ENCODE measurements at regions not wholly inside any gene's neighbourhood (a gene's known extent, or its start where the extent isn't known, plus 50 kb on each side); places are given as distances from the start of the nearest gene placed in this dataset.
"Not testable (repeated sequence)": the region's sequence is repeated elsewhere in the genome, so short reads cannot be mapped to it uniquely, and the experiment has no call there.

- Mint-ChIP-seq H3K9me3 (ENCODE audit: low read depth) (peaks cover 5% of the 10 kb centered on the region), H3K4me3 (no peak overlapping the region), H3K36me3 (peaks cover 3% of the 10 kb centered on the region), H3K27me3 (peaks cover 2% of the 10 kb centered on the region), H3K4me1 (ENCODE audit: low read depth) (peaks cover 4% of the 10 kb centered on the region), H3K27ac (no peak overlapping the region)
These were observed 325.9 kb upstream of the TNRC6C start for GRCh38 chr17:77632619-77633018.

- Mint-ChIP-seq H3K4me1 (ENCODE audit: low read depth) (peaks cover 4% of the 10 kb centered on the region), H3K27ac (peak overlapping the region; percentile 72), H3K36me3 (no peaks in the 10 kb centered on the region), H3K4me3 (no peak overlapping the region), H3K9me3 (ENCODE audit: low read depth) (no peaks in the 10 kb centered on the region), H3K27me3 (no peaks in the 10 kb centered on the region)
These were observed 323.8 kb upstream of the TNRC6C start for GRCh38 chr17:77634710-77635109.

GRCh38 chr17:77635176-77635575, 323.3 kb upstream of the TNRC6C start:
- Mint-ChIP-seq H3K4me1 (ENCODE audit: low read depth) (peaks cover 4% of the 10 kb centered on the region), H3K27me3 (no peaks in the 10 kb centered on the region), H3K36me3 (no peaks in the 10 kb centered on the region), H3K4me3 (no peak overlapping the region), H3K27ac (peak overlapping the region; percentile 72), H3K9me3 (ENCODE audit: low read depth) (no peaks in the 10 kb centered on the region)

GRCh38 chr17:77635785-77636184, 322.7 kb upstream of the TNRC6C start:
- H3K27me3 Mint-ChIP-seq; H3K9me3 Mint-ChIP-seq (ENCODE audit: low read depth); H3K4me1 Mint-ChIP-seq (ENCODE audit: low read depth); H3K36me3 Mint-ChIP-seq; H3K4me3 Mint-ChIP-seq: not testable (repeated sequence)
- H3K27ac Mint-ChIP-seq, result peak overlapping the region; percentile 31

GRCh38 chr17:77636835-77637817, 321.4 kb upstream of the TNRC6C start:
- no peaks in the 10 kb centered on the region for H3K27me3 Mint-ChIP-seq

GRCh38 chr17:77637818-77638575, 320.5 kb upstream of the TNRC6C start:
- no peaks in the 10 kb centered on the region for H3K27me3 Mint-ChIP-seq
- H3K4me1 Mint-ChIP-seq (ENCODE audit: low read depth), result peaks cover 4% of the 10 kb centered on the region
- no peaks in the 10 kb centered on the region for H3K9me3 Mint-ChIP-seq (ENCODE audit: low read depth)
- H3K4me3 Mint-ChIP-seq, result no peak overlapping the region
- H3K27ac Mint-ChIP-seq, result no peak overlapping the region
- no peaks in the 10 kb centered on the region for H3K36me3 Mint-ChIP-seq

More at GRCh38 chr17:77636835-77637817, 321.4 kb upstream of the TNRC6C start:
- Mint-ChIP-seq H3K27ac (no peak overlapping the region), H3K9me3 (ENCODE audit: low read depth) (no peaks in the 10 kb centered on the region), H3K36me3 (no peaks in the 10 kb centered on the region), H3K4me1 (ENCODE audit: low read depth) (peaks cover 4% of the 10 kb centered on the region), H3K4me3 (no peak overlapping the region)

- H3K27me3 Mint-ChIP-seq, result no peaks in the 10 kb centered on the region
- no peaks in the 10 kb centered on the region for H3K9me3 Mint-ChIP-seq (ENCODE audit: low read depth)
- no peak overlapping the region for H3K27ac Mint-ChIP-seq
- no peak overlapping the region for H3K4me3 Mint-ChIP-seq
- no peaks in the 10 kb centered on the region for H3K36me3 Mint-ChIP-seq
- peaks cover 12% of the 10 kb centered on the region for H3K4me1 Mint-ChIP-seq (ENCODE audit: low read depth)
These were observed 318.3 kb upstream of the TNRC6C start for GRCh38 chr17:77640252-77640651.

GRCh38 chr17:77640916-77641605, 317.4 kb upstream of the TNRC6C start:
- Mint-ChIP-seq H3K4me1 (ENCODE audit: low read depth) (peaks cover 19% of the 10 kb centered on the region), H3K4me3 (no peak overlapping the region), H3K36me3 (no peaks in the 10 kb centered on the region), H3K27ac (no peak overlapping the region), H3K9me3 (ENCODE audit: low read depth) (no peaks in the 10 kb centered on the region), H3K27me3 (no peaks in the 10 kb centered on the region)

- peaks cover 23% of the 10 kb centered on the region for H3K4me1 Mint-ChIP-seq (ENCODE audit: low read depth)
- no peaks in the 10 kb centered on the region for H3K27me3 Mint-ChIP-seq
- H3K27ac Mint-ChIP-seq, result no peak overlapping the region
- no peak overlapping the region for H3K4me3 Mint-ChIP-seq
- H3K9me3 Mint-ChIP-seq (ENCODE audit: low read depth), result no peaks in the 10 kb centered on the region
- H3K36me3 Mint-ChIP-seq, result no peaks in the 10 kb centered on the region
These were observed 316.8 kb upstream of the TNRC6C start for GRCh38 chr17:77641718-77642117.

- no peaks in the 10 kb centered on the region for H3K9me3 Mint-ChIP-seq (ENCODE audit: low read depth)
- no peaks in the 10 kb centered on the region for H3K27me3 Mint-ChIP-seq
- peak overlapping the region; percentile 38 for H3K4me3 Mint-ChIP-seq
- H3K4me1 Mint-ChIP-seq (ENCODE audit: low read depth), result peaks cover 28% of the 10 kb centered on the region
- no peaks in the 10 kb centered on the region for H3K36me3 Mint-ChIP-seq
- H3K27ac Mint-ChIP-seq, result peak overlapping the region; percentile 94
These were observed 314.1 kb upstream of the TNRC6C start for GRCh38 chr17:77644181-77645071.

- H3K27me3 Mint-ChIP-seq, result no peaks in the 10 kb centered on the region
- H3K4me1 Mint-ChIP-seq (ENCODE audit: low read depth), result peaks cover 33% of the 10 kb centered on the region
- peak overlapping the region; percentile 94 for H3K27ac Mint-ChIP-seq
- peak overlapping the region; percentile 80 for H3K4me3 Mint-ChIP-seq
- H3K9me3 Mint-ChIP-seq (ENCODE audit: low read depth), result no peaks in the 10 kb centered on the region
- no peaks in the 10 kb centered on the region for H3K36me3 Mint-ChIP-seq
These were observed 313.1 kb upstream of the TNRC6C start for GRCh38 chr17:77645072-77646045.

GRCh38 chr17:77646046-77646430, 312.5 kb upstream of the TNRC6C start:
- peaks cover 33% of the 10 kb centered on the region for H3K4me1 Mint-ChIP-seq (ENCODE audit: low read depth)
- no peaks in the 10 kb centered on the region for H3K27me3 Mint-ChIP-seq
- no peaks in the 10 kb centered on the region for H3K9me3 Mint-ChIP-seq (ENCODE audit: low read depth)
- H3K36me3 Mint-ChIP-seq, result no peaks in the 10 kb centered on the region
- peak overlapping the region; percentile 80 for H3K4me3 Mint-ChIP-seq
- peak overlapping the region; percentile 94 for H3K27ac Mint-ChIP-seq

GRCh38 chr17:77647531-77647930, 311.0 kb upstream of the TNRC6C start:
- no peaks in the 10 kb centered on the region for H3K36me3 Mint-ChIP-seq
- H3K4me3 Mint-ChIP-seq, result no peak overlapping the region
- H3K4me1 Mint-ChIP-seq (ENCODE audit: low read depth), result peaks cover 33% of the 10 kb centered on the region
- H3K27me3 Mint-ChIP-seq, result no peaks in the 10 kb centered on the region
- H3K9me3 Mint-ChIP-seq (ENCODE audit: low read depth), result no peaks in the 10 kb centered on the region
- no peak overlapping the region for H3K27ac Mint-ChIP-seq
